ENCODE measurements at regions not wholly inside any gene's neighbourhood (a gene's known extent, or its start where the extent isn't known, plus 50 kb on each side); places are given as distances from the start of the nearest gene placed in this dataset.

DNA sequence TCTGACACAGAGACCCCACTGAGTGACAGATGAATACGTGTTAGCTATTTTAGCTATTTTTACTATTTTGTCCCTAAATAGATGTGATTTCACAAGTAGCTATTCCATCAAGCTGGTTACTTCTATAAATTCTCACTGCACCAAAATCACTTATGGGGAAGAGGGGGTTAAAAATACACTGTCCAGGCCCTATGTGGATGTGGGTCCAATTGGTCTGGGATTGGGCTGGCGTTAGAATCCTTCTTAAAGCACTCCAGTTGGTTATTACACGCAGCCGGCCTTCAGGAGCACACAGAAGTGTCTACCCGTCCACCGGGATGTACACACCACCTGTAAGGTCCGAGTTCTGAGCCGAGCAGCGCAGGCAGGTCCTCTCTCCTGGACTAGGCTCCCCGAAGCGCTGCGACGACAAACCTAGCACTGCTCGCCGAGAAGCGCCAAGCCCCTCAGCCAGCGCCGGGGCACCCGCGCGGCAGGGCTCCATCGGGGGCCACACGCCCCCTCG is 222.3 kb upstream of the MKLN1 start:
- no TSS peak for BruUV-seq (replicated peaks)
- H3K27ac Mint-ChIP-seq (ENCODE audit: low read depth, unreplicated experiment), result peak overlapping the region; percentile 28
- H3K36me3 Mint-ChIP-seq (ENCODE audit: insufficient read depth, unreplicated experiment), result peaks cover 56% of the 10 kb centered on the region
- peak; percentile 28 for DNase-seq (ENCODE audit: unreplicated experiment)
- H3K9me3 Mint-ChIP-seq (ENCODE audit: unreplicated experiment), result no peaks in the 10 kb centered on the region
- peak overlapping the region; percentile 75 for H3K4me3 Mint-ChIP-seq (ENCODE audit: unreplicated experiment)
- ChIA-PET POLR2A (interaction anchor here (0.7 to 7.6 kb wide), 18 partner anchors 18 to 900 kb away, joined by 3 to 139 read pairs (median 4); partner anchors contain the start of gene MKLN1), CTCF (interaction anchor here (1.6 kb wide), 1 partner anchor 318 kb away, joined by 6 read pairs; no protein-coding TSS in a partner anchor)
- no peaks in the 10 kb centered on the region for H3K27me3 Mint-ChIP-seq (ENCODE audit: insufficient read depth, unreplicated experiment)
- intact Hi-C loops (cut with micrococcal nuclease), result loop anchor here (10.0 kb wide), 1 partner anchor 61 kb away; no protein-coding TSS in a partner anchor
- H3K4me1 Mint-ChIP-seq (ENCODE audit: insufficient read depth, unreplicated experiment), result peaks cover 35% of the 10 kb centered on the region
- TF ChIP-seq, protein P1, sequence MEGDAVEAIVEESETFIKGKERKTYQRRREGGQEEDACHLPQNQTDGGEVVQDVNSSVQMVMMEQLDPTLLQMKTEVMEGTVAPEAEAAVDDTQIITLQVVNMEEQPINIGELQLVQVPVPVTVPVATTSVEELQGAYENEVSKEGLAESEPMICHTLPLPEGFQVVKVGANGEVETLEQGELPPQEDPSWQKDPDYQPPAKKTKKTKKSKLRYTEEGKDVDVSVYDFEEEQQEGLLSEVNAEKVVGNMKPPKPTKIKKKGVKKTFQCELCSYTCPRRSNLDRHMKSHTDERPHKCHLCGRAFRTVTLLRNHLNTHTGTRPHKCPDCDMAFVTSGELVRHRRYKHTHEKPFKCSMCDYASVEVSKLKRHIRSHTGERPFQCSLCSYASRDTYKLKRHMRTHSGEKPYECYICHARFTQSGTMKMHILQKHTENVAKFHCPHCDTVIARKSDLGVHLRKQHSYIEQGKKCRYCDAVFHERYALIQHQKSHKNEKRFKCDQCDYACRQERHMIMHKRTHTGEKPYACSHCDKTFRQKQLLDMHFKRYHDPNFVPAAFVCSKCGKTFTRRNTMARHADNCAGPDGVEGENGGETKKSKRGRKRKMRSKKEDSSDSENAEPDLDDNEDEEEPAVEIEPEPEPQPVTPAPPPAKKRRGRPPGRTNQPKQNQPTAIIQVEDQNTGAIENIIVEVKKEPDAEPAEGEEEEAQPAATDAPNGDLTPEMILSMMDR (IDR thresholded peaks at IDR 0.05; ENCODE audit: unreplicated experiment), result no peak

GRCh38 chr7:131105799-131106680 is 221.6 kb upstream of the MKLN1 start:
- no peaks in the 10 kb centered on the region for H3K9me3 Mint-ChIP-seq (ENCODE audit: unreplicated experiment)
- DNase-seq (ENCODE audit: unreplicated experiment), result peak; percentile 71
- TF ChIP-seq, protein P1 (IDR thresholded peaks at IDR 0.05; ENCODE audit: unreplicated experiment), result no peak
- H3K27ac Mint-ChIP-seq (ENCODE audit: low read depth, unreplicated experiment), result peak overlapping the region; percentile 70
- peaks cover 42% of the 10 kb centered on the region for H3K4me1 Mint-ChIP-seq (ENCODE audit: insufficient read depth, unreplicated experiment)
- intact Hi-C loops (cut with micrococcal nuclease), result loop anchor here (1.0 to 10.0 kb wide), 5 partner anchors 37 to 320 kb away; partner anchors contain the start of gene MKLN1
- peak overlapping the region; percentile 75 for H3K4me3 Mint-ChIP-seq (ENCODE audit: unreplicated experiment)
- no peaks in the 10 kb centered on the region for H3K27me3 Mint-ChIP-seq (ENCODE audit: insufficient read depth, unreplicated experiment)
- POLR2A ChIA-PET, result interaction anchor here (0.6 to 7.6 kb wide), 27 partner anchors 11 to 323 kb away, joined by 3 to 139 read pairs (median 4); partner anchors contain the start of gene MKLN1
- CTCF ChIA-PET, result interaction anchor here (0.6 to 1.6 kb wide), 6 partner anchors 20 to 301 kb away, joined by 3 to 7 read pairs (median 4); no protein-coding TSS in a partner anchor
- no TSS peak for BruUV-seq (replicated peaks)
- H3K36me3 Mint-ChIP-seq (ENCODE audit: insufficient read depth, unreplicated experiment), result peaks cover 56% of the 10 kb centered on the region

DNA sequence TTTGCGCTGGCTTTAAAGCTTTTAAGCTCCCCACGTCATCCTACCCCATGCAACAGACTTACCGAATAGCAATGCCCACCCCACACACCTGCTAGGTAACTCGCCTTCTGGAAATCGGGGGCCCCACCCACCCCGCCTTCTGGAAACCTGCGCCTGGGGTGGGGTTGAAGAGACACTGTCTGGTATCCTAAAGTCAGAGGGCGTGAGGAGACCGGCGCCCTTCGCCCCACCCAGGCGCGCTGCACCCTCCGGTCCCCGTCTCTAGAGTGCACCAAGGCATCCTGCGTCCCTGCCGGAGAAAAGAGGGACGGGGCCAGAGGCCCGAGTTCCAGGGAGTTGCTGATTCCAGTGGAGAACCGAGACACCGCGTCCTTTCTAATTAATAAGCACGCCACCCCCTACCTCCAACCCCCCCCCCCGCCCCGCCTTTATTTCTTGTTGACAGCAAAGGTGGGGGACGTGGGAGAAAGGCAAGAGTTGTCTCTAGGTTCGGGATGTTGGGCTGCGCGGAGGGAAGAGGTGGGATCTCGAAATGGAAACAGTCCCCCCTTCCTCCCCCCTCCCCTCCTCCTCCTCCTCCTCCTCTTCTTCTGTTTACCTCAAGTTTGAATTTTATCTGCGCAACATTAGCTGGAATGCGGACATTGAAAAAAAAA is 220.9 kb upstream of the MKLN1 start:
- ChIA-PET CTCF (interaction anchor here (0.6 to 1.6 kb wide), 8 partner anchors 21 to 348 kb away, joined by 3 to 7 read pairs (median 3); no protein-coding TSS in a partner anchor), POLR2A (interaction anchor here (0.6 to 7.6 kb wide), 39 partner anchors 12 to 298 kb away, joined by 3 to 139 read pairs (median 4); partner anchors contain the start of gene MKLN1)
- no peaks in the 10 kb centered on the region for H3K27me3 Mint-ChIP-seq (ENCODE audit: insufficient read depth, unreplicated experiment)
- peak; percentile 50 for DNase-seq (ENCODE audit: unreplicated experiment)
- peaks cover 49% of the 10 kb centered on the region for H3K36me3 Mint-ChIP-seq (ENCODE audit: insufficient read depth, unreplicated experiment)
- peak overlapping the region; percentile 75 for H3K4me3 Mint-ChIP-seq (ENCODE audit: unreplicated experiment)
- H3K9me3 Mint-ChIP-seq (ENCODE audit: unreplicated experiment), result no peaks in the 10 kb centered on the region
- peaks cover 46% of the 10 kb centered on the region for H3K4me1 Mint-ChIP-seq (ENCODE audit: insufficient read depth, unreplicated experiment)
- H3K27ac Mint-ChIP-seq (ENCODE audit: low read depth, unreplicated experiment), result peak overlapping the region; percentile 70
- intact Hi-C loops (cut with micrococcal nuclease), result loop anchor here (1.0 to 10.0 kb wide), 5 partner anchors 38 to 319 kb away; partner anchors contain the start of gene MKLN1
- TSS peak; percentile 9 for BruUV-seq (replicated peaks)
- TF ChIP-seq, protein P1 (IDR thresholded peaks at IDR 0.05; ENCODE audit: unreplicated experiment), result no peak
